IPS-18a (cell line): ENCODE measurements at regions not wholly inside any gene's neighbourhood (a gene's known extent, or its start where the extent isn't known, plus 50 kb on each side); places are given as distances from the start of the nearest gene placed in this dataset.

ENCODE experiments used
- H3K27ac ChIP-seq: one replicate; pipeline ENCODE4 v1.5.1; 2013; ENCODE audit warnings: low read length
- H3K27me3 ChIP-seq: one replicate; pipeline ENCODE4 v1.6.1; 2013; ENCODE audit warnings: mild to moderate bottlenecking, low read length; ENCODE audit not compliant: control insufficient read depth, insufficient read depth
- H3K36me3 ChIP-seq: one replicate; pipeline ENCODE4 v1.6.1; 2013; ENCODE audit warnings: low read depth, low read length; ENCODE audit not compliant: control insufficient read depth
- H3K4me1 ChIP-seq: one replicate; pipeline ENCODE4 v1.6.1; 2013; ENCODE audit warnings: low read depth, low read length; ENCODE audit not compliant: control insufficient read depth
- H3K4me3 ChIP-seq: one replicate; pipeline ENCODE4 v1.5.1; 2013; ENCODE audit warnings: low read length
- H3K9ac ChIP-seq: one replicate; pipeline ENCODE4 v1.6.1; 2013; ENCODE audit warnings: mild to moderate bottlenecking, low read length, moderate library complexity
- H3K9me3 ChIP-seq: one replicate; pipeline ENCODE4 v1.6.1; 2013; ENCODE audit warnings: low read depth, low read length; ENCODE audit not compliant: control insufficient read depth

GRCh38 chr20:48325656-48326433, 502.0 kb downstream of the PREX1 start:
- no peaks in the 10 kb centered on the region for H3K4me1 ChIP-seq
- no peak overlapping the region for H3K4me3 ChIP-seq
- H3K9me3 ChIP-seq, result no peaks in the 10 kb centered on the region
- H3K27me3 ChIP-seq, result no peaks in the 10 kb centered on the region
- H3K27ac ChIP-seq, result no peak overlapping the region
- no peaks in the 10 kb centered on the region for H3K36me3 ChIP-seq
- no peak overlapping the region for H3K9ac ChIP-seq

DNA sequence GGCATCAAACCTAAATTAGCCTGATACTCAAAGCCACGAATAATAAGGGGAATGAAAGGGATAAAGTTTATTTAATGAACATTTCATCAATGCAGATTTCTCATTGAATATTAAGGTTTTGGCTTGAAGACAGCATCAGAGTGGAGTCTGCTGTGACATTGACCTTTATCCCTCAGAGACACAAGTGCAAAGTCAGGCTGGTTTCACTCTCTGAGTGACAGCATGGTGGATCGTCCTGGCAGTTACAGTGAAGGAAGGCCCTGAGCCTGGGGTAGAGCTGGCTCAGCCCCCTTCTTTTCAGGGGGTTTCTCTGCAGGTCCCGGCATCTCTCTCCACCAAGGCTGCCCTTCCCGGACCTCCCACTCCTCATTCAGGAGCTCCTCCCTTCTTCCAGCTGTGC, 503.1 kb downstream of the PREX1 start:
- Histone ChIP-seq H3K4me3 (no peak overlapping the region), H3K27ac (no peak overlapping the region), H3K36me3 (no peaks in the 10 kb centered on the region), H3K4me1 (peaks cover 3% of the 10 kb centered on the region), H3K9me3 (no peaks in the 10 kb centered on the region), H3K27me3 (no peaks in the 10 kb centered on the region), H3K9ac (no peak overlapping the region)

DNA sequence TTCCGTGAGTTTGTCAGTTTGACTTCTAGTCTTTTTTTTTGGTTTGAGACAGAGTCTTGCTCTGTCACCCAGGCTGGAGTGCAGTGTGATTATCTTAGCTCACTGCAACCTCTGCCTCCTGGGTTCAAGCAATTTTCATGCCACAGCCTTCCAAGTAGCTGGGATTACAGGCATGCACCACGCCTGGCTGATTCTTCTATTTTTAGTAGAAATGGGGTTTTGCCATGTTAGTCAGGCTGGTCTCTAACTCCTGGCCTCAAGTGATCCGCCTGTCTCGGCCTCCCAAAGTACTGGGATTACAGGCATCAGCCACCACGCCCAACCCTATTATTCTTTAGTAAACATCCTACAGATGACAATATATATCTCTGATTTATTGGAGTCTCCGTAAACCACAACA, 506.5 kb downstream of the PREX1 start:
- Histone ChIP-seq H3K9me3 (no peaks in the 10 kb centered on the region), H3K27ac (no peak overlapping the region), H3K27me3 (no peaks in the 10 kb centered on the region), H3K9ac (no peak overlapping the region), H3K4me3 (no peak overlapping the region), H3K4me1 (peaks cover 11% of the 10 kb centered on the region), H3K36me3 (no peaks in the 10 kb centered on the region)

DNA sequence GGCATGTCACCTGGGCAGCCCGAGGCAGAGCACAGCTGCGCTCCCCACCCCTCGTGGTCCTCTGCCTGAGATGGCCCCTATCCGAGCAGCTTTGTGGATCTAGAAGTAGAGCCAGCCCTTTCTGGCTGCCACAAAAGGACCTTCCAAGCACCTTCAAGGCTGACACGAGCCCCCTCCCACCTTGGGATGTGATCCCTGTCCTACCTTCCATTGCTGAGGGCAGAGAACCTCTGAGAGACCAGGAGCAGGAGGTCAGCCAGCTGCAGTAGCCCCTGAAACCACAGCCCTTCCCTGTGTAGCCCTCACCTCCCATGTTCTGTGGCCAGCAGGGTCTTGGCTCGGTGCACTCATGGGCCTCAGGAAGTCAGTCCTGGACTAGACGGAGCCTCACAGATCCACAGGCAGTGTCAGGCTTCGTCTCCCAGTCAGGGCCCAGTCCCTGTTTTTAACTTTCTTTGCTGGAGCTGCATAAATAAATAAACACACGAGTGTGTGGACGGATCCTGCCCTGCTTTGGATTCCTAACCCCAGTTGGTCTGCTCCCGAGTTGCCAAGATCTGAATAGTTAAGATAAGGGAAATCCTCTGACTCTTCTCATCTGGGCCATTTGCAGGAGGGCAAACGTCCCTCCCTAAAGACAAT, 507.7 kb downstream of the PREX1 start:
- Histone ChIP-seq H3K36me3 (no peaks in the 10 kb centered on the region), H3K9me3 (no peaks in the 10 kb centered on the region), H3K4me3 (no peak overlapping the region), H3K27ac (no peak overlapping the region), H3K4me1 (peaks cover 11% of the 10 kb centered on the region), H3K27me3 (no peaks in the 10 kb centered on the region), H3K9ac (no peak overlapping the region)

GRCh38 chr20:48317578-48317977, 510.2 kb downstream of the PREX1 start:
- no peaks in the 10 kb centered on the region for H3K36me3 ChIP-seq
- no peak overlapping the region for H3K27ac ChIP-seq
- no peak overlapping the region for H3K9ac ChIP-seq
- no peaks in the 10 kb centered on the region for H3K27me3 ChIP-seq
- no peak overlapping the region for H3K4me3 ChIP-seq
- H3K4me1 ChIP-seq, result peaks cover 11% of the 10 kb centered on the region
- H3K9me3 ChIP-seq, result no peaks in the 10 kb centered on the region

- Histone ChIP-seq H3K27ac (no peak overlapping the region), H3K4me1 (peaks cover 9% of the 10 kb centered on the region), H3K9me3 (no peaks in the 10 kb centered on the region), H3K27me3 (no peaks in the 10 kb centered on the region), H3K9ac (no peak overlapping the region), H3K36me3 (no peaks in the 10 kb centered on the region), H3K4me3 (no peak overlapping the region)
Observed at GRCh38 chr20:48314925-48315592, 512.7 kb downstream of the PREX1 start.

- Histone ChIP-seq H3K9ac (no peak overlapping the region), H3K36me3 (no peaks in the 10 kb centered on the region), H3K4me3 (no peak overlapping the region), H3K27me3 (no peaks in the 10 kb centered on the region), H3K27ac (no peak overlapping the region), H3K9me3 (no peaks in the 10 kb centered on the region), H3K4me1 (peaks cover 14% of the 10 kb centered on the region)
Observed at GRCh38 chr20:48313324-48313723, 514.5 kb downstream of the PREX1 start.

- no peak overlapping the region for H3K27ac ChIP-seq
- no peaks in the 10 kb centered on the region for H3K9me3 ChIP-seq
- H3K9ac ChIP-seq, result no peak overlapping the region
- H3K4me1 ChIP-seq, result peaks cover 12% of the 10 kb centered on the region
- no peak overlapping the region for H3K4me3 ChIP-seq
- H3K27me3 ChIP-seq, result no peaks in the 10 kb centered on the region
- H3K36me3 ChIP-seq, result no peaks in the 10 kb centered on the region
Observed at GRCh38 chr20:48311956-48312355, 515.8 kb downstream of the PREX1 start.

DNA sequence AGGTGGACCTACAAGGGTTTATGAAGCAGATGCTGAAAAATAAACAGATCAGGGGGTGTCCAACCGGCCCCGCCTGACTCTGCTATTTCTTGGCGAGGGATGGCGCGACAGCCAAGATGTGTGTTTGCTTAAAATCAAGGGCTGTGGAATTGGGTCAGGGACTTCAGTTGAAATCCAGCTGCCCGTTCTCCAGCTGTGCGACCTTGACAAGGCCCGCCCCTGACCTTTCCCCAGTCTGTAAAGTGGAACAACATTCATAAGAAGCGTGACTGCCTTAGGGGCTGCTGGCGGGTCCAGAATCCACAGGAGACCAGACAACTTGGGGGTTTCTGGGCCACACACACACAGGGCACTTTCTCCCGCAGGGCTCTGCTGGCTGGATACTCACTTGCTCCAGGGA, 517.5 kb downstream of the PREX1 start:
- Histone ChIP-seq H3K36me3 (no peaks in the 10 kb centered on the region), H3K9ac (no peak overlapping the region), H3K27ac (no peak overlapping the region), H3K4me3 (no peak overlapping the region), H3K9me3 (no peaks in the 10 kb centered on the region), H3K27me3 (no peaks in the 10 kb centered on the region), H3K4me1 (peaks cover 5% of the 10 kb centered on the region)

- Histone ChIP-seq H3K9me3 (no peaks in the 10 kb centered on the region), H3K36me3 (no peaks in the 10 kb centered on the region), H3K27me3 (no peaks in the 10 kb centered on the region), H3K27ac (no peak overlapping the region), H3K9ac (no peak overlapping the region), H3K4me3 (no peak overlapping the region), H3K4me1 (peaks cover 5% of the 10 kb centered on the region)
Observed at GRCh38 chr20:48309293-48309692, 518.5 kb downstream of the PREX1 start.

GRCh38 chr20:48308882-48309281, 518.9 kb downstream of the PREX1 start:
- Histone ChIP-seq H3K4me1 (peaks cover 5% of the 10 kb centered on the region), H3K27ac (no peak overlapping the region), H3K27me3 (no peaks in the 10 kb centered on the region)

More at GRCh38 chr20:48308882-48309281, 518.9 kb downstream of the PREX1 start:
- no peaks in the 10 kb centered on the region for H3K36me3 ChIP-seq
- no peak overlapping the region for H3K4me3 ChIP-seq
- no peaks in the 10 kb centered on the region for H3K9me3 ChIP-seq
- no peak overlapping the region for H3K9ac ChIP-seq
